ENCODE measurements at regions not wholly inside any gene's neighbourhood (a gene's known extent, or its start where the extent isn't known, plus 50 kb on each side); places are given as distances from the start of the nearest gene placed in this dataset.

DNA sequence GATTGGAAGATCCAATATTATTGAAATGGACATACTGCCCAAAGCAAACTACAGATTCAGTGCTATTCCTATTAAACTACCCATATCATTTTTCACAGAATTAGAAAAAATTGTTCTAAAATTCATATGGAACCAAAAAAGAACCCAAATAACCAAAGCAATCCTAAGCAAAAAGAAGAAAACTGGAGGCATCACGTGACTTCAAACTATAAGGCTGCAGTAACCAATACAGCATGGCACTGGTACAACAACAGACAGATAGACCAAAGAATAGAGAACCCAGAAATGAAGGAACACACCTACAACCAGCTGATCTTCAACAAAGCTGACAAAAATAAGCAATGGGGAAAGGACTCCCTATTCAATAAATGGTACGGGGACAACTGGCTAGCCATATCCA lies 765.4 kb downstream of the SORCS3 start:
- Histone ChIP-seq H2BK15ac (ENCODE audit: low read length) (no peak overlapping the region), H2BK5ac (ENCODE audit: low read depth, low read length) (no peak overlapping the region), H3K79me2 (ENCODE audit: control insufficient read depth in 1 of 2, insufficient read depth in 2 of 2, low read length in 2 of 2) (no peaks in the 10 kb centered on the region), H3K4me3 (ENCODE audit: extremely low read depth in 1 of 4, insufficient read depth in 2 of 4, low read depth in 3 of 4, low read length in 4 of 4) (no peak overlapping the region), H4K5ac (ENCODE audit: insufficient read length, low read depth, low read length) (no peak overlapping the region), H3K27me3 (replicated peaks in 1 of 4; ENCODE audit: control insufficient read depth in 3 of 4, extremely low read depth in 1 of 4, insufficient read depth in 3 of 4, low read length in 3 of 4) (no peaks in the 10 kb centered on the region), H2AK5ac (ENCODE audit: low read depth, low read length) (no peak overlapping the region), H3K18ac (ENCODE audit: extremely low read depth, low read length) (no peak overlapping the region), H3K27ac (ENCODE audit: low read depth, low read length) (no peak overlapping the region), H3K4me1 (replicated peaks in 1 of 4; ENCODE audit: control insufficient read depth in 3 of 4, insufficient read depth in 4 of 4, low read length in 3 of 4) (no peaks in the 10 kb centered on the region), H2AFZ (ENCODE audit: low read length) (no peak overlapping the region), H3K56ac (replicated peaks; ENCODE audit: insufficient read length, low read depth, low read length) (no peak overlapping the region), H3K36me3 (ENCODE audit: control insufficient read depth in 2 of 4, insufficient read depth in 4 of 4, low read length in 3 of 4) (no peaks in the 10 kb centered on the region), H3K4me2 (ENCODE audit: insufficient read depth in 1 of 2, low read depth in 2 of 2, low read length in 2 of 2) (no peak overlapping the region), H3K14ac (ENCODE audit: insufficient read length) (no peak overlapping the region), H3K79me1 (ENCODE audit: low read depth, low read length) (no peaks in the 10 kb centered on the region; the same call in 1 of the 2 replicates), H3K9me3 (ENCODE audit: insufficient read depth in 2 of 2, low read depth in 1 of 2, low read length in 1 of 2) (no peaks in the 10 kb centered on the region), H2BK20ac (ENCODE audit: low read length) (no peak overlapping the region), H4K8ac (ENCODE audit: extremely low read depth, insufficient read depth, low read length) (no peak overlapping the region), H4K20me1 (replicated peaks in 1 of 2; ENCODE audit: control insufficient read depth in 1 of 2, insufficient read depth in 2 of 2, low read length in 2 of 2) (no peaks in the 10 kb centered on the region), H3K23ac (ENCODE audit: insufficient read length) (no peak overlapping the region), H3K9ac (replicated peaks in 1 of 4; ENCODE audit: extremely low read depth in 1 of 4, low read depth in 3 of 4, low read length in 3 of 4) (no peak overlapping the region), H2BK120ac (replicated peaks; ENCODE audit: low read depth, low read length) (no peak overlapping the region), H4K91ac (replicated peaks; ENCODE audit: insufficient read length, low read length) (no peak overlapping the region), H2BK12ac (ENCODE audit: low read depth, low read length) (no peak overlapping the region), H3K4ac (replicated peaks; ENCODE audit: insufficient read length, low read depth, low read length) (no peak overlapping the region), H3K23me2 (ENCODE audit: low read depth, low read length) (no peaks in the 10 kb centered on the region)
- TF ChIP-seq MAFK (IDR thresholded peaks at IDR 0.05; ENCODE audit: low read depth, low read length), result no peak
- TF ChIP-seq POLR2AphosphoS5 (IDR thresholded peaks at IDR 0.05; ENCODE audit: low read depth, low read length), result no peak
- no peak for TF ChIP-seq SP4 (IDR thresholded peaks at IDR 0.05; ENCODE audit: low read length)
- TF ChIP-seq SP2 (IDR thresholded peaks at IDR 0.05; ENCODE audit: low read length), result no peak
- TF ChIP-seq CTBP2 (IDR thresholded peaks at IDR 0.05; ENCODE audit: borderline replicate concordance, insufficient read depth, insufficient read length, low read length), result no peak
- TF ChIP-seq KDM1A (IDR thresholded peaks at IDR 0.05; ENCODE audit: borderline replicate concordance, low read length), result no peak
- TF ChIP-seq CBX8 (IDR thresholded peaks at IDR 0.05; ENCODE audit: borderline replicate concordance, low read depth, low read length), result no peak
- no peak for TF ChIP-seq BRCA1 (IDR thresholded peaks at IDR 0.05; ENCODE audit: low read depth, low read length)
- TF ChIP-seq, protein P1, sequence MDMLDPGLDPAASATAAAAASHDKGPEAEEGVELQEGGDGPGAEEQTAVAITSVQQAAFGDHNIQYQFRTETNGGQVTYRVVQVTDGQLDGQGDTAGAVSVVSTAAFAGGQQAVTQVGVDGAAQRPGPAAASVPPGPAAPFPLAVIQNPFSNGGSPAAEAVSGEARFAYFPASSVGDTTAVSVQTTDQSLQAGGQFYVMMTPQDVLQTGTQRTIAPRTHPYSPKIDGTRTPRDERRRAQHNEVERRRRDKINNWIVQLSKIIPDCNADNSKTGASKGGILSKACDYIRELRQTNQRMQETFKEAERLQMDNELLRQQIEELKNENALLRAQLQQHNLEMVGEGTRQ (IDR thresholded peaks at IDR 0.05; ENCODE audit: low read length), result no peak
- TF ChIP-seq, protein P2, sequence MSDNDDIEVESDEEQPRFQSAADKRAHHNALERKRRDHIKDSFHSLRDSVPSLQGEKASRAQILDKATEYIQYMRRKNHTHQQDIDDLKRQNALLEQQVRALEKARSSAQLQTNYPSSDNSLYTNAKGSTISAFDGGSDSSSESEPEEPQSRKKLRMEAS (IDR thresholded peaks at IDR 0.05), result no peak
- FAIRE-seq (no peak), DNase-seq (ENCODE audit: low read depth in 1 of 2, low spot score in 2 of 2) (no peak)
- WGBS, 2 experiments (ENCODE audit: extremely low coverage in 1 of 2, insufficient coverage in 1 of 2, insufficient read length in 1 of 2, insufficient replicate concordance in 2 of 2, low coverage in 1 of 2, low lambda C conversion rate in 2 of 2, missing lambda C conversion rate in 1 of 2), result 95% methylated on average over 2 of the region's 2 CpGs; no CpG with 5 or more reads in 1 of the 2 experiments
- ChIA-PET POLR2A (ENCODE audit: partially characterized antibody) (no interaction called here), CTCF (ENCODE audit: partially characterized antibody) (no interaction called here)
